ENCODE measurements at regions not wholly inside any gene's neighbourhood (a gene's known extent, or its start where the extent isn't known, plus 50 kb on each side); places are given as distances from the start of the nearest gene placed in this dataset.

DNA sequence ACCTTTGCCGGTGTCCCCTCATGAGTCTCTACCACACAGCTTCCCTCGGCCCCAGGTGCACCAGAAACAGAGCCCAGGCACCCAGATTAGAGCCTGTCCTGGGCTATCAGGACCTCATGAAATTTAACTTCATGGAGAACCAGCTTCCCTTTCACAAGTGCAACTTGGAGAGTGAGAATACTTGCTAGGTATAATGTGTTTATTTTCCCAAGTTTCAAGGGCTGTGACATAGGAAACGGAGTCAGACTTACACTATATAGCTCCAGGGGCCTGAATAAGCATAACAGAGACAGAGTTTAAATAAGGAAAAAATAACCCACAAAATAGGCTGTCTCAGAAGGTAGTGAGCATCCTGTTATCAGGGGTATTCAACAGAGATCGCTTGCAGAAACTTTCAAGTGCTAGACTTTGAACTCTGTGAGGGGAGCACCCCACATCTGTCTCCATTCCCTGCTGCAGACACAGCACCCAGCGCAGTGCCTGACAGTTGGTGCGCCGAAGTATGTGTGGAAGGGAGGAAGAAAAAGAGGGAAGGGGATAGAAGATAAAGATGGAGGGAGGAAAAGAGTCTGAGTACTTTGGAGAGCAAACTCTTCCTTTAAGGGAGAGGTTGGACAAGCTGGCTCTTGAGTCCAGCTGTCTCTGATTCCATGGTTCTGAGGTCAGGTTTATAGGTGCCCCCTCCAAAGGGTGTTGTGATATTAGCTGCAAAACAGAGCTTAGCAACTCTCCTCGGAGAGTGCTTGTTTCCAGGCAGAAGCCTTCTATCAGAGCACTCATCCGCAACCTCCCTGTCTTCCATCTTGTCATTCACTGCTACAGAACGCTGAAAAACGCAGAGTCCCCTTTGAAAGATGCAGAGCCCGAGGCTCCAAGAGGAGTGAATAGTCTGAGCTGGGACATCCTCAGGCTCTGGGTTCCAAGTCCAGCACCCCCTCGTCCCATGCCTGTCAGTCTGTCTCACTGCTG, 84.8 kb downstream of the CPN2 start:
- no peak for DNase-seq (ENCODE audit: low spot score)

DNA sequence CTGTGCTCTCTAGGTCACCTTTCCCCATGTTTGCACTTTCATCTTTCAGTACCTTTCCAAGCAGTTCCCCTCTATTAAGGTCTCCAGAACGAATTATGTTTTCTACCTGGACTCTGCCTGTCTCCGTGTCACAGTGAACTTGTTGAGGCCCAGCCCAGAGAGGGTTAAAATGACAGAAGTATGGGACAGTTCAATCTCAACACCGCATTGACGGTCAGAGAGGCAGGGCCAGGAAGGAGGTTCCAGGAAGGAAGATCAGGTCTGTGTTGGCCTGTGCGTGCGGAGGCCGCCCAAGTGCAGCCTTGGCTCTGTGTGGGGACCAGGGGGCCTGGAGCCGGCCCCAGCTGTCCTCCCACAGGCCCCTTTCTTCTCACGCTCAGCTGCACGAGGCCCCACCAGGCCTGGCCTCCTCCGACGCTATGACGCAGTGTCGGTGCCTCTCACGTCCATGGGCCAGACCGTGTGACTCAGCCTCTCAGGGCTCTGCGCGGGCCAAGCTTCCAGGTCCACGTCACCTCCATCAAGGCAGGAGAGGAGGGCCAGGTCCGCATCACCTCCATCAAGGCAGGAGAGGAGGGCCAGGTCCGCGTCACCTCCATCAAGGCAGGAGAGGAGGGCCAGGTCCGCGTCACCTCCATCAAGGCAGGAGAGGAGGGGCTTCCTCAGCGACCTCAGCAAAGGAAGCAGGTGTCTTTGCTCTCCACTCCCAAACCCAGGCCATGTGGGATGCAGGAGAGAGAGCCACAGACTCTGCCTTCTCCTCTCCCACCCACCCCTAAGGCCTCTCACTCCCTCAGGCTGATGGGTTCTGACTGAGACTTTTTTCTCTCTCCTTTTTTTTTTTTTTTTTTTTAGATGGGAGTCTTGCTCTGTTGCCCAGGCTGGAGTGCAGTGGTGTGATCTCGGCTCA, 83.1 kb downstream of the CPN2 start:
- DNase-seq (ENCODE audit: low spot score) = no peak

DNA sequence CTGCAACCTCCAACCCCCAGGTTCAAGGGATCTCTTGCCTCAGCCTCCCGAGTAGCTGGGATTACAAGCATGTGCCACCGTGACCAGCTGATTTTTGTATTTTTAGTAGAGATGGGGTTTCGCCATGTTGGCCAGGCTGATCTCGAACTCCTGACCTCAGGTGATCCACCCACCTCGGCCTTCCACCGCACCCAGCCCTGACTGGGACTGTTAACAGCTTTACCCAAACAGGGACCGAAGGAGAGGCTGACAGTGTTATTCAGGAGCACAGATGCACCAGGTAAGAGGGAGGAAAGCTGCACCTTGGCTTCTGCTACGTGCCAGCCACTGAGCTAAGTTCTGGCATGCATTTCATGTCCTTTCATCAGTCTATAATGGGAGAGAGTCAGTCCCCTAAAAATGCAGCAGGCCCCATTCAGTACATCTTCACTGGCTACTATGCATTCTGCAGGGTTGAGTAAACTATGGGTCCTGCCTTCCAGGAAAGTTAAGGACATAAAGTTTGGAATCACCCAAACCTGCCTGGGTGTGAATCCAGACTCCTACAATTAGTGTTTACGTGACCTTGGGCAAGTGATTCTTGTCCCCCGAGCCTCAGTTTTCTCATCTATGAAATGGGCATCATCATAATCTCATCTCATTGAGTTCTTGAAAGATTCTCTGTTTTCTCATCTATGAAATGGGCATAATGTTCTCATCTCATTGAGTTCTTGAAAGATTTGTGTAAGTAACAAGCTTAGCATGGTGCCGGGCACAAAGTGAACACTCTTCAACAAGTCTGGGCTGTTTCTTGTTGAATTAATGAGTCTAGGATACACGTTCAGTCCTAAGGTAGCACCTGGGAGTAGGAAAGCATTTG, 82.2 kb downstream of the CPN2 start:
- no peak for DNase-seq (ENCODE audit: low spot score)

GRCh38 chr3:194269610-194270145, 81.5 kb downstream of the CPN2 start:
- DNase-seq (ENCODE audit: low spot score) = no peak

DNA sequence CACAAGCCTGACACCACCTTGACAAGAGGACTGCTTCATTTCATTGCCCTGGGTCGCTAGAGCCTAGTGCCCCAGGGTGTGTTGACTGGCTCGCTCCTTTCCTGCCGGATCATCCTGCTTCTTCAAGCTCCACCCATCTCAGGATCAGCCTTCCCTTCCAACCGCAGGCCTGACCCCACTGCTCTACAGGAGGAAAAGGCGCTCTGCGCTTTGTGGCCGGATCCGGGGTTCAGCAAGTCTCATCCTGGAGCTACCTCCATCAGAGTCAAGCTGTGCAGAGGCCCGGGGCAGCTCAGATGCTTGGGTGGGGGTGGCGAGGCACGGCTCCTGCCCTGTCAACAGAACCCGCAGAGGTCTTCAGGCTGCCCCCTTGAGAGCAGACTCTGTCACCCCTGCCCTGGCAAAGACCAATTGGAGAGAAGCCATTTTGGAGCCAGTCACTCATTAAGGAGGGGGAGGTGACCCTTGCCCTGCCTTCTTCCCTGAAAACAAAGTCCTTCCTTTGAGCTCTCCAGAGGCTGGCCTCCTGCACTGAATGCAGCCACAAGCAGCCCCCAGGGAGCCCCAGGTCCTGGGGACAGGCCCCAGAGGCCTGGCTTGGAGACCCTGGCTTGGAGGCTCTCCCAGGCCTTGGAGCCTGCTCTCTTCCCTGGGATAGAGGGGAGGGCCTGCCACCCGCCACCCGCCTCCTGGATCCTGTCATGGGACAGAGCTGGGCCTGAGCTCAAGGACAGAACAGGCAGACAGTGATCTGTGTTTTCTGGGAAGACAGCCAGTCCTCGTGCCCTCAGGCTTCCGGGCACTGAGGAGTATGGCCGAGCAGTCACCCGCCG, 80.3 kb downstream of the CPN2 start:
- DNase-seq (ENCODE audit: low spot score) = no peak

DNA sequence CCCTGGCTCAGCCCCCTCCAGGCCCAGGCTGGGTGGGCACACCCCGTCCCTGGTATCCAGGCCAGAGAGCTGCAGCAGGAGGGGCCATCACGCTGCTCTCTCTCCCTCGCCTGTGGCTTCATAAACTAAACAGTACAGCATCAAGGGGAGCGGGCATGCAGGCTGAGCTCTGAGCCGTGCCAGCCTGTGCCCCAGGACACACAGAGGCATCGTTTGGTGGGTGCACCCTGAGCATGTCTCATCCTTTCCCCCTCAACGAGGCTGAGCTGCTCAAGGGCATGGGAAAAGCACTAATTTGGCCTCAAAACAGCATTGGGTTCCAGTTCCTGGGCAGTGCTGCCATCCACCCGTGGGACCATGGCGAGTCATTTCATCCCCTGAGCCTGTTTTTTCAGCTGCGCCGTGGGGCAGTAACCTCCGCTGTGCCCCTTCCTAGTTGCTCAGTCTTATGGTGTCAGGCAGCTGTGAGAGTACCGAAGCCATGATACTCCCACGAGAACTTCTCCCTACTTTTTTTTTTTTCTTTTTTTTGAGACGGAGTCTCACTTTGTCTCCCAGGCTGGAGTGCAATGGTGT, 79.6 kb downstream of the CPN2 start:
- no peak for DNase-seq (ENCODE audit: low spot score)

DNA sequence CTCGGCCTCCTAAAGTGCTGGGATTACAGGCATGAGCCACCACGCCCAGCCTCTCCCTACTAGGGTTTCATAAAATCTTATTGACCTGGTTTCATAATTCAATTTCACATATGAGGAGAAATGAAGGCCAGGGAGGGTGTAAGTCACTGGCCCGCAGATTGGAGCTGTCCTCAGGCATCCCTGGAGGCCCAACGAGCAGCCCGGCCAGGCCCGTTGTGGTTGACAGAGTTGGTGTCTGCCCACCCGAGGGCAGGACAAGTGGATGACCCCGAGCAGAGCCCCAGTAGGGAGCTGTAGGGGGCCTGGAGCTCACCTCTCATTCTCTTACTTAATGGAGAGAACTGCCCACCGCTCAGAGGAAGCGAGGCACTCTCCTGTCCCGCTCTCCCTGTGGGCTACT, 78.9 kb downstream of the CPN2 start:
- no peak for DNase-seq (ENCODE audit: low spot score)

- no peak for DNase-seq (ENCODE audit: low spot score)
Measured at GRCh38 chr3:194272861-194273742, 78.0 kb downstream of the CPN2 start.

DNA sequence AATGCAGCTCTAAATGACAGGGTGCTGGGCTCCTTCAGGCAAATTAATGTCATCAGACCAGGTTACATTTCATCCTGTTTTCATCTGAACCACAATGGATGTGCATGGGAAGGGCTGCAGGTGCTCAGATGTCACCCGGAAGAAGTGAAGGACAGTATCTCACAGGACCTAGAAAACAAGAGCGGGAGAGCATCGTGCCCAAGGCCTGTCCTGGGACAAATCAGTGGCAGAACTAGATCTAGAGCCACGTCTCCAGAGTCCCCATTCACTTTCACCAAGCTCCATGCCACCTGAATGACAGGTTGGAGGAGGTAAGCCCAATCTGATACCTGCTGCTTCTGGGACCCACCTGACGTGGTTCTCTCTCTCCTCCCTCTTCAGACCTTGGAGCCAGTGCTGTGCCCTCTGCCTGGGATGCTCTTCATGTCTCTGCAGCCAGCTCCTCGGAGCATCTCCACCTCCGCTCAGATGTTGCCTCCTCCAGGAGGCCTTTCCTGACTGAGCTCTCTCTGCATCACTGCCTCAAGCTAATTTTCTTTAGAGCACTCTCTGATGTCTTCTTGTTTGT, 77.3 kb downstream of the CPN2 start:
- no peak for DNase-seq (ENCODE audit: low spot score)

GRCh38 chr3:194274424-194275085, 76.6 kb downstream of the CPN2 start:
- no peak for DNase-seq (ENCODE audit: low spot score)

GRCh38 chr3:194275291-194275690, 75.8 kb downstream of the CPN2 start:
- DNase-seq (ENCODE audit: low spot score) = no peak

DNA sequence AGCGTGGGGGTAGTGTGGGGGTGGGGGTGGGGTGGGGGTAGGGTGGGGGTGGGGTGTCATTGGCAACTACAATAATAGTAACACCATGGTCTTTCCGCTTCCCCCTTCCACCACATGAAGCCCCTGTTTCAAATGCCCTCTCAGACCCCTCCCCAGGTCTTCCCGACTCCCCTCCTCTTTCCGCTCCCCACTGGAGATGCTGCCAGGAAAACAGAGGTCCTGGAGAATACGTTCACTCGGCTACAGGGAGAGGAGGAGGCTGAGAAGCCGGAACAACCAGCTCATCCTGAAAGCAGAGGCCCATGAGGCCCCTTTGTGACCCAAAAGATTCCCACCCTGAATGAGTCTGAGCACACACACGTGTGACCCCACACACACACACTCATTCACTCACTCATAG, 75.4 kb downstream of the CPN2 start:
- no peak for DNase-seq (ENCODE audit: low spot score)

DNA sequence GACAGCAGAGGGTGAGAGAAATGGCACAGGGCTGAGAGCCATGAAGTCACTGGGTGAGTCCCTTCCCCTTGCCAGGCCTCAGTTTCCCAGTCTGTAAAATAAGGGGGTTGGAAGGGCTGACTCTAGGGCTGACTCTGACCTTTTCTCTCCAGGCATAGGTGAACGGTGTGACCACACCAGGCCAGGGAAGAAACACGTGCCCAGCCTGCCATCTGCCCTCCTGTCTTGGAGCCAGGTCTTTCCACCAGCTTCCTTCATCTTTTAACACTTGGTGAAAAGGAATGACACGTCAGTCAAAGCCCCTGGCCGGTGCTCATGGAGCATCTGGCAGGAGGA, 74.4 kb downstream of the CPN2 start:
- DNase-seq (ENCODE audit: low spot score) = no peak

DNA sequence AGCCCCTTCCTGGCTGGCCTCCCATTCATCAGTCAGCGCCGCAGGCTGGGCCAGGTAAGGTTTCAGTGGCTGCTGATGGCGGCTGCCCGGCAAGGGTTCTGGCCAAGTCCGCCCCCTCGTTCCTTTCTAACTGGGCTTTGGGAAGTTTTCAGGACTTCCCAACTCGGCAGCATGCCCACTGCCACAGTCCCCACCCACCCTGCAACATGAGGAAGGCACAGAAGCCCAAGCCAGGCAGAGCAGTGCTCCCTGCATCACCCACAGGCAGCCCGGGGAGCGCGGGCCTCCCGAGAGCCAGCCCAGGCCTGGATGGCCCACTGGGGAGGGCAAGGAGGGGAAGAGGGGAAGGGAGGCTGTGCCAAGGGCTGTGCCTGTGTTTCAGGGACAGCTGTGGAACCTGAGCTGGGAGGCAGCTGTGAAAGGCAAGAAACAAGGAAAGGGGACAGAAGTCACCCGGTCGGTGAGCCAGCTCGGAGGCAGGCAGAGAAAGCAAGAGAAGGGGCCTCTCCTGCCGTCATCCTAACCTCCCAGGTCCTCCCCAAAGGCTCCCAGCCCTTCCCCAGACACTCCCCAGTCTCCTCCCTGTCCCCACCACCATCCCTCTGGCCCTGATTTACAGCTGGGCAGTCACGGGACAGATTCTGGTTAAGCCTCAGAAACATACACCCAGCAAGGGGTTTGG, 73.9 kb downstream of the CPN2 start:
- no peak for DNase-seq (ENCODE audit: low spot score)

DNA sequence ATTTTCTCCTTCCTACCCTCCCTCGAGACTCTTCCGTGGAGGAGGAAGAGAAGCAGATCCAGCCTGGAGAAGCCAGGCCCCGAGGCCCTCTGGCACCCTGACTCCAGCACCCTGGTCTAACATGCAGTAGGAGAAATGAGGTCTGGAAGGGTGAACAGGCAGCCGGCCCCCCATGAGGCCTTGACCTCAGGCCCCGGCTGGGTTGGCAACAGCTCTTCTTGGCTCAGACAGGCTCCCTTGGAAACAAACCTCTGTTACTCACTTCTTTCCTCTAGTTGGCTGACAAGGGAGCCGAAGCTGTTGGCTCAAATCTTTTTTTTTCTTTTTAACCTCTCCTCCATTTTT, 73.4 kb downstream of the CPN2 start:
- DNase-seq (ENCODE audit: low spot score) = no peak

DNA sequence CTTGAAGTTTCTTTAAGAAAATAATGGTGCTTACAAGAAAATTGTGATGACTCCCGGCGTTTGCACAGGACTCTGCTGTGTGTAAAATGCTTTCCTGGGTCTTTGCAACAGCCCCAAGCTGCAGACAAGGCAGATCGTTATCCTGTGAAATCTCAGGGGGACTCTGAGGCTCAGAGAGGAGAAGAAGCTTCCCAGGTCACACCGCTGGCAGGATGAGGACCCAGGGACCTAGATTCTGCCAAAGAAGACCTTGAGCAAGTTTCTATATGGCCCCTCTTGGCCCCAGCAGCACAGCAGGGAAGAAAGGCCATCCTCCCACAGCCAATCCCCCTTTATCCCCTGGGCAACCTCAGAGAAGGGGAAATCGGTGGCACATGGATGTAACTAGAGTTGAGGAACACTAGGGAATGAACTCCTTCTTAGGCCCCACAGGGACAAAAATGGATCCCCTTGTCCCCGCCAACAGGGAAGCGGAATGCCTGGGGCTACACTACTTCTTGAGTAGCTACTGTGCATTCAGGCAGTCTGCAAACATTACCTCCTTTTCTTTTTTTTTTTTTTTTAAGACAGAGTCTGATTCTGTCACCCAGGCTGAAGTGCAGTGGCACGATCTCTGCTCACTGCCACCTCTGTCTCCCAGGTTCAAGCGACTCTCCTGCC, 72.8 kb downstream of the CPN2 start:
- no peak for DNase-seq (ENCODE audit: low spot score)

GRCh38 chr3:194279101-194279500, 72.0 kb downstream of the CPN2 start:
- no peak for DNase-seq (ENCODE audit: low spot score)

Data from HuH-7.5 (cell line).